GF-D8 (cell line): ENCODE measurements at regions not wholly inside any gene's neighbourhood (a gene's known extent, or its start where the extent isn't known, plus 50 kb on each side); places are given as distances from the start of the nearest gene placed in this dataset.

Experiments
- DNase-seq: peaks from one replicate; lab custom pipeline; 2025; lab: John Stamatoyannopoulos, UW

GRCh38 chr13:106433066-106433465 lies 102.4 kb downstream of the EFNB2 start:
- no peak for DNase-seq

- no peak for DNase-seq
Measured at GRCh38 chr13:106432636-106433035, 102.8 kb downstream of the EFNB2 start.

- no peak for DNase-seq
Measured at GRCh38 chr13:106426909-106427308, 108.6 kb downstream of the EFNB2 start.

GRCh38 chr13:106425661-106426060 lies 109.8 kb downstream of the EFNB2 start:
- DNase-seq, result no peak

DNA sequence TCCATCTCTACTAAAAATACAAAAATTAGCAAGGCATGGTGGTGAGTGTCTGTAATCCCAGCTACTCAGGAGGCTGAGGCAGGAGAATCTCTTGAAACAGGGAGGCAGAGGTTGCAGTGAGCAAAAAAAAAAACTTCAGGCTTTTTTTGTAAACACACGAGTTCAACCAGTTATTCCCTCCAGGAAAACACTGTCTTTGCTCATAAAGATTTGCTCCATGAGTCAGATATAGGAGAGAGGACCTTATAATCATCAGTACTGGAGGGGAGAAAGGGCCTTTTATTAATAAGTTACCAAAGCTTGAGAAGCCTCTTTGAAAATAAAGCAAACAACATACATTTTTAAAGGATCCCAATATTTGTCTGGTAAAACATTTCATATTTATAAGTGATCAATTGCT lies 110.7 kb downstream of the EFNB2 start:
- DNase-seq, result no peak

DNA sequence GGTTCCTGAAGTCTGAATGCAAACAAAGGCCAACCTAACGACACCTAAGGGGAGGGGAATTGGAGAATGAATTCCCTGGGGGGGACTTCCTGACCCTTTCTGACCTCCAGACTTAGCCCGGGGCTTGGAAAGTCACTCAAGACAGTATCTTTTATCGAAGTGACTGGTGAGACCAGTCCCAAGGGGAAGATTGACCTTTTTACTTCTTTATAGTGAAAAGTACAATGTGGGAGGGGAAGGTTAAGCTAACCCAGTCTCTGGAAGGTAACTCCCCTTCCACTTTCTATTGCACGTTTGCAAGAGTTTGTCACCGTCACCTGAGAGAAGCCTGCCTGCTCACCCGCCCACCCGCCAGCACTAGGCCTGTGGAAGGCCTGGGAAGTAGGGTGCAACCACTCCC lies 111.9 kb downstream of the EFNB2 start:
- DNase-seq, result no peak

DNA sequence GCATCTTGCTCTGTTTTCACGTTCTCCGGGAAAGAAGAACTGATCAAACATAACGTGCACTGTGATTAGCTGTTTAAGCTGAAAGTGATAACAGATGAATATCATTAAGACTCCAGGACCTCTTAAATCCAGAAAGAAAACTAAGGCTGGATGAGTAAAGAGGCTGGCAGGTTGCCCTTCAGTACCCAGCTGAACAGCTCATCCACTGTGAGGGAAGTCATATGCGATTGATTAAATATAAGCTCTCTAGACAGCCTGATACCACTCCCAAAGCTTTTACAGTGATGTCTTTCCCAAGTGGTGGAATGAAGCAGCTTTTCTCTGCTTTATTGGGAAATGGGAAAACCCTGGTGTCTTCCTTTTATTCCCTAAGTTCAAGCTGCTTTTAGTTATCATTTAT lies 116.9 kb downstream of the EFNB2 start:
- no peak for DNase-seq

- DNase-seq, result no peak
Measured at GRCh38 chr13:106417467-106418110, 117.9 kb downstream of the EFNB2 start.

- no peak for DNase-seq
Measured at GRCh38 chr13:106416645-106417044, 118.8 kb downstream of the EFNB2 start.

DNA sequence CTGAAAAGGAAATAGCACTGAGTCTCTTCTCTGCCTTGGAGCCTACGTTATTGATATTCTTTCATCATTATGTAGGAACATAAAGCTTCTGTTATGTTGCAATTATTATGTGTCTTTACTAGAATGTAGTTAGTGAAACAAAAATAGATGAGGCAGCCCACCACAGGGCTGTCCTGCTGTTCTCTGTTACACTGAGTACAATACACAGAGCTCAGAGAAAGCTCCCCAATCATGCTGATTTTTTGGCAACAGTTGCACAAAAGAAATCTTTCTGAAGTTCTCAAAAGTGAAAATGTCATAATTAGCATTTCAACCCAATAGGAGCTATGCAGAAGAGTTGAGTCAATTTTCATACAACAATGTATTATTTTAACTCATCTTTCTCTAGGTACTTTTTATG lies 119.5 kb downstream of the EFNB2 start:
- no peak for DNase-seq

GRCh38 chr13:106415442-106415841 lies 120.0 kb downstream of the EFNB2 start:
- no peak for DNase-seq

DNA sequence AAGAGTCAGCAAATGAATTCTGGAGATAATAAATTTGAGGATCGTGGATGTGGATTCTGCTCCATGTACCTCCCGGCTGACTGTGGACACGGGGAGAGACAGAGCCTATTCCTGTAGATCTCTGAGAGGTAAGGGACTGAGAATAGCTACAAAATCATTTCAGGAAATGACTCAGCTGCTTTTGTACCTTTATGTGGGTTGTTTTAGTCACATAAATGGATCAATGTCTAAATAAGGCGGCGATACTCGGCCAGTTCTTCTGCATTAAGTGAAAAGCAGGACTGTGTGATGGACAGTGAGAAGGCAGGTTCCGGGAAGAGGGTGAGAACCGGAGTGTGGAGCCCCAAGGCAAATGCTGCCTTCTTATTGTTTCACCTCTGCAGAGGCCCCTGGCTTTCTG lies 128.1 kb downstream of the EFNB2 start:
- DNase-seq, result no peak

- no peak for DNase-seq
Measured at GRCh38 chr13:106405731-106406130, 129.7 kb downstream of the EFNB2 start.

DNA sequence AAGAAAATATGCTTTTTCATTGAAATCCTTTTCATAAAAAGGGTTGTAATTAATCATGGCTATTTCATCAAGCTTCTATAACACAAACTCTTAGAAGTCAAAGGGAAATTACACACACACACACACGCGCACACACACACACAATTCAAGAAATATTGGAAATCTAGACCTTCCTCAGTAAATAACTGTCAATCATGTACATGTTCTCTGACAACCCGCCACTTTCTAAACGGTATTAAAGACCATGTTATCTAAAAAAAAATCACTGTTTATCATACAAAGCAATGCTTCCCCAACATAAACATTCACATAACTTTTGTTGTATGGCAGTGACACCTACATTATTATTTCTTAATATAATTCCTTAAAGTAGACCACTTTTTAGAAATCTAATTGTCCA lies 132.2 kb downstream of the EFNB2 start:
- no peak for DNase-seq

- no peak for DNase-seq
Measured at GRCh38 chr13:106402866-106403265, 132.6 kb downstream of the EFNB2 start.

DNA sequence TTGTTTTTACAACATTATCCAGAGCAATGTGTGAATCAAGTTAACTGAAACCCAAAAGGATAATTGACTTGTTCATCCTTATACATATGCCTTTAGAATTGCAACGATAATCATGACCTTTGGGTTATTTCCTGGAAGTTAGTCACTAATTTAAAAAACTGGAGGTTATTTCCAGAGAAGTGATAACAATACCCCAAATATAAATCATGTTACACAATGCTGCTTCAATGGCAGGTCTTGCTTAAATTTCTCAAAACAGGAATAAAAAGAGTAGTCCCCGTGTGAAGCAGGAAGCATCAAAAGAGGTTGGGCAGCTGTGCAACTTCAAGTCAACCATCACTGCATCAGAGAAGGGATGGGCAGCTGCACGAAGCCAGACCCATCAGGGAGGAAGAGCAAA lies 134.4 kb downstream of the EFNB2 start:
- no peak for DNase-seq

- no peak for DNase-seq
Measured at GRCh38 chr13:106400289-106400688, 135.2 kb downstream of the EFNB2 start.

GRCh38 chr13:106398289-106398688 lies 137.2 kb downstream of the EFNB2 start:
- no peak for DNase-seq

GRCh38 chr13:106393776-106394175 lies 141.7 kb downstream of the EFNB2 start:
- no peak for DNase-seq

GRCh38 chr13:106391681-106392080 lies 143.8 kb downstream of the EFNB2 start:
- no peak for DNase-seq

DNA sequence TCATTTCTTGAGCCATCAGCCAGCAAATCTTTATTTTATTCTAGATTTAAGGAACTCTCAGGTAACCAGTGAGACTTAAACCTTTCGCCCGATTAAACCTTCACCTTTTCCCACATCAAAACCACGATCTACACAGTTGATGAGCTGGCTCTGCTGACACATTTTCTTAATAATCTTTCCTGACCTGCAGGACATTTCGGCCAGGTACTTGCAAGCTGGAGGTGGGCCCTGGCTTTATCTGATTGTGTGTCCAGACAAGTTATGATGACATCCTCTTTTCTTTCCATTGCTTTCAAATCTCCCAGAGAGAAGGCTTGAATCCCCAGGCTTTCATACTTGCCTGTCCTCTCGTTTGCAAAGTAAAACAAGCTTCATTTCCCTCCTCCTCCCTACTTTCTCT lies 144.2 kb downstream of the EFNB2 start:
- no peak for DNase-seq

DNA sequence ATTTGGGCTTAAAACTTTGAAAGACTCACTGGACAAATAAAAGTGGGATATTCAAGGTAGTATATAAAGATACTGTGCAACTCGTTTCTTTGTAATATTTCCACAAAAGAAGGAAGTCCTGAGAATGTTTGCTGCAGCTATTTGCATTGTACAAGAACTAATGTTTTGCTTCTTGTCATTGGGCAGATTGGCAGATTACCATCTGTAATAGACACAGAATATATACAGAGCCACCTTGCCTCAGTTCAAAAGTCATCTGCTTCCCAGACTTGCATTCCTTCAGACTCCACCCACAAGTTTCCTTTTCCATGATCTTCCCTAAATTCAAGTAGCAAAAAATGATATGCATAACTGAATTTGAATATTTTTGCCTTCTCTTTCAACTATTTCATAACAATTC lies 145.1 kb downstream of the EFNB2 start:
- DNase-seq, result no peak

DNA sequence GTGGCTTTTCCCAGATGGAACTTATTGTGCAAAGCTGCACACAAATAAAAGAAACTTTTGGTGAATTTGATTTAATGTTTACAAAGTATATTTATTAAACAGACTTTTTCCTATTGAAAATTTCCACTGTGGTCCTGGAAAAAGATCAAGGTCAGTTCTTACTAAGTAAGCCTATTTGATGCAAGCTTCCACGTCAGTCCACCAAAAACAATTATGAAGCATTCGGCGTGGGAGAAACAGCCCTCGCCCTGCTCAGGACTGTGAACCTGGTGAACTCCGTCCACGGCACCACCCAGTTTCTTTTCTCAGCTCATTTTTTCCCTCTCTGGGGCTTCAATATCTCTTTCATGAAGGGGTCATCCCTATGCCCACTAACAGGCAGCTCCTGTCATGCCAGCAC lies 149.8 kb downstream of the EFNB2 start:
- no peak for DNase-seq

GRCh38 chr13:106384516-106384915 lies 150.9 kb downstream of the EFNB2 start:
- DNase-seq, result no peak

DNA sequence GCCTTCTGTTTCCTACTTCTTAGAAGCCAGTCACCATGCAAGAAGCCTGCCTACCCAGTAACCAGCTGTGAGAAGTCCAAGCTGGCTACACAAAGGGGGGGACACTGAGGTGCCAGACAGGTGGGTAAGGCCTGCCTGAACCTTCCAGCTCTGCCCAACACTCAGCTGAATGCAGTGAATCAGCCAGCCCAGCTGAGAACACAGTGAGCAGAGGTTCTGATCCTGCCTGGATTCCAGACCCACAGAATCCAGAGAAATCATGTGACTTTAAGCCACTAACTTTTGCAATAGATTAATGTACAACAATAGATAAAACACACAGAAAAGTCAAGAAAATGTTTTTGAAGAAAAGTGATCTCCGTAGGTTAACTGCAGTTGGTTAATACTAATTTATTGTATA lies 151.7 kb downstream of the EFNB2 start:
- no peak for DNase-seq
